Activated naive CD4-positive, alpha-beta T cell (primary cell): ENCODE measurements at regions not wholly inside any gene's neighbourhood (a gene's known extent, or its start where the extent isn't known, plus 50 kb on each side); places are given as distances from the start of the nearest gene placed in this dataset.

Source experiments
- DNase-seq, 4 experiments: peaks; one replicate each; lab custom pipeline; 2025; lab: John Stamatoyannopoulos, UW

GRCh38 chr10:10958041-10958440 lies 59.6 kb upstream of the CELF2 start:
- no peak for DNase-seq

DNA sequence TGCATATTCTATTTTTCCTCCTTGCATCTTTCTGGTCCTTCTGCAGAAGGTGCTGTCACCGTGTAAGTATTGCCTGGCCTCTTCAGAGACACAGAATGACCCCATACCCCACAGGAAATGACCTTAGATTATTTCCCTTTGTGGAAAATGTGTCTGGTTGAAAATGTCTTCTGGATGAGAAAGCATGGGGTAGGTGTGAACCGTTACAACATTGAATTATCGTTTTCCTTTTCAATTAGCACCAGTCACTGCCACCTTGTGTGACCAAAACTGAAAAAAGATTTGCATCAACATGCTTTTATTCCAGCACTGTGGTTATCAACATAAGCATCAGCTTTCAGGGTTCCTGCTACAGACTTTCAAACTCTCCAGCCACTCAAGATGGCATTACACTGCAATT lies 58.0 kb upstream of the CELF2 start:
- DNase-seq: no peak

GRCh38 chr10:10960534-10960933 lies 57.1 kb upstream of the CELF2 start:
- no peak for DNase-seq

DNA sequence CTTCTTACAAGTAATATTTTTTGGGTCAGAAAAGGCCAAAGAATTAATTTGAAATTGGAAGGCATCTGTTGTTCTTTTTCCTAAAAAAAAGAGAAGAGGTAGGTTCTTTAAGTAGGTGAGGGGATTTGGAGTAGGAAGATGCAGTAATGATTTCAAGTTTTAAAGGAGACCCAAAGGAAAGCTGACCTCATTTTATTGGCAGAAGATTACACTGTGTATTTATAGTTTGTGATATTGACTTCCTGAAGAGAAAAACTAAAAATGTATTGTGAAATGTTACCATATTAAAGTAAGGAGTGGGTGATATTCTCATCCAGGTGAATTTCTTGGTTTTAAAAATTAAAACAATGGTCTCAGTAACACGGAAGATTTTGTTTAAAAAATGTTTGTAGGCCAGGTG lies 56.6 kb upstream of the CELF2 start:
- DNase-seq: no peak

GRCh38 chr10:10967029-10967428 lies 50.6 kb upstream of the CELF2 start:
- no peak for DNase-seq

DNA sequence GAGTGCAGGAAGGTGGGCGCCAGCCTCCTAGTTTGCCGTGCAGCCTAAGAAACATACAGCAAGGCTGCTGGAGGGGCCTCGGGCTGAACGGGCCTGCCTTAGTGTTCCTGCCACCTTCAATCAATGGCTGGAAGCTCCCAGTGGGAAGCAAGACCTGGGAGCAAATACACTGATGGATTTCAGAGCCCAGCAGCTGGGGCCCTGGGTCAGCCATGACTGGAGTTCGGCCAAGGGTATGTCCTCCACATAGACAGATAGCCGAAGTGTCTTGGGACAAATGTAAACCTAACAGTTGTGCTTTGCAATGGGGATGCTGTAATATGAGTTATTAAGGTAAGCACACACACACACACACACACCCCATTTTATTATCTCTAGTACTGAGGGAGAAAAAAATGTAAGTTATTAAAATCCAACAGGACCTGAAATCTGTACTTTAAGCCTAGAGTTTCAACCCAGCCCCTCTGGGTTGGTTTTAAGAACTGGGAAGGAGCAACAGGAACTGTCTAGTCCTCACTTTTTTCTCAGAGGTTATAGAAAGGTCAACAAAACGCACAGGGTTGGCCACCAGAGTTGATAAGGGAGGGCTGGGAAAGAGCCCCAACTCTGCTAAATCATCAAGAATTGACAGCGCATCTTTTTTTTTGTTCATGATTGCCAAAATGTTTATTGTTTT lies 50.0 kb upstream of the CELF2 start:
- DNase-seq: no peak
